Ishikawa (cell line): ENCODE measurements at regions not wholly inside any gene's neighbourhood (a gene's known extent, or its start where the extent isn't known, plus 50 kb on each side); places are given as distances from the start of the nearest gene placed in this dataset.

Source experiments
- CEBPB ChIP-seq: IDR thresholded peaks from 2 replicates; pipeline ENCODE4 v1.6.1; 2012
- CREB1 ChIP-seq: IDR thresholded peaks from 2 replicates; pipeline ENCODE4 v1.6.1; 2012; ENCODE audit warnings: low read depth
- EGR1 ChIP-seq: IDR thresholded peaks from 2 replicates; pipeline ENCODE4 v1.6.1; 2012
- EP300 ChIP-seq: IDR thresholded peaks from 2 replicates; pipeline ENCODE4 v1.6.1; 2012; ENCODE audit warnings: borderline replicate concordance
- FOXM1 ChIP-seq: IDR thresholded peaks from 2 replicates; pipeline ENCODE4 v1.6.1; 2012; ENCODE audit warnings: low read depth, borderline replicate concordance
- MAX ChIP-seq: IDR thresholded peaks from 2 replicates; pipeline ENCODE4 v1.6.1; 2012
- NFIC ChIP-seq: IDR thresholded peaks from 2 replicates; pipeline ENCODE4 v1.6.1; 2012
- RAD21 ChIP-seq: IDR thresholded peaks from 2 replicates; pipeline ENCODE4 v1.6.1; 2012; ENCODE audit warnings: low read depth
- REST ChIP-seq: IDR thresholded peaks from 2 replicates; pipeline ENCODE4 v1.6.1; 2012; ENCODE audit warnings: low read depth, mild to moderate bottlenecking
- TAF1 ChIP-seq: IDR thresholded peaks from 2 replicates; pipeline ENCODE4 v1.6.1; 2012; ENCODE audit warnings: low read depth, mild to moderate bottlenecking
- TCF12 ChIP-seq: IDR thresholded peaks from 2 replicates; pipeline ENCODE4 v1.6.1; 2012; ENCODE audit warnings: low read depth
- TEAD4 ChIP-seq: IDR thresholded peaks from 2 replicates; pipeline ENCODE4 v1.6.1; 2012
- USF1 ChIP-seq: IDR thresholded peaks from 2 replicates; pipeline ENCODE4 v1.6.1; 2012
- YY1 ChIP-seq: IDR thresholded peaks from 2 replicates; pipeline ENCODE4 v1.6.1; 2012; ENCODE audit warnings: low read depth
- ZBTB7A ChIP-seq: IDR thresholded peaks from 2 replicates; pipeline ENCODE4 v1.6.1; 2012; ENCODE audit warnings: low read depth

- no peak for TF ChIP-seq ZBTB7A
- TF ChIP-seq TCF12, result no peak
- no peak for TF ChIP-seq FOXM1
- TF ChIP-seq YY1, result no peak
- TF ChIP-seq MAX, result no peak
- no peak for TF ChIP-seq TEAD4
- no peak for TF ChIP-seq RAD21
- no peak for TF ChIP-seq NFIC
- no peak for TF ChIP-seq REST
- no peak for TF ChIP-seq CREB1
- TF ChIP-seq EP300, result no peak
- TF ChIP-seq USF1, result no peak
- TF ChIP-seq EGR1, result no peak
- TF ChIP-seq TAF1, result no peak
- TF ChIP-seq CEBPB, result no peak
Observed at GRCh38 chr5:127206320-127207113, 84.1 kb upstream of the MEGF10 start.

- no peak for TF ChIP-seq FOXM1
- no peak for TF ChIP-seq CREB1
- TF ChIP-seq NFIC, result no peak
- no peak for TF ChIP-seq YY1
- TF ChIP-seq TCF12, result no peak
- TF ChIP-seq TEAD4, result no peak
- no peak for TF ChIP-seq TAF1
- TF ChIP-seq MAX, result no peak
- no peak for TF ChIP-seq USF1
- TF ChIP-seq CEBPB, result no peak
- TF ChIP-seq RAD21, result no peak
- TF ChIP-seq REST, result no peak
Observed at GRCh38 chr5:127210042-127210441, 80.6 kb upstream of the MEGF10 start.

- TF ChIP-seq RAD21, result no peak
- no peak for TF ChIP-seq CEBPB
- TF ChIP-seq TAF1, result no peak
- no peak for TF ChIP-seq USF1
- TF ChIP-seq ZBTB7A, result no peak
- no peak for TF ChIP-seq NFIC
Observed at GRCh38 chr5:127213231-127213630, 77.4 kb upstream of the MEGF10 start.

GRCh38 chr5:127216143-127216542 lies 74.5 kb upstream of the MEGF10 start:
- TF ChIP-seq FOXM1 (no peak), CREB1 (no peak), EP300 (no peak), CEBPB (no peak), USF1 (no peak), REST (no peak), RAD21 (no peak), YY1 (no peak), EGR1 (no peak), ZBTB7A (no peak), TEAD4 (no peak), TCF12 (no peak), TAF1 (no peak), MAX (no peak), NFIC (no peak)
